Right atrium auricular region (tissue), 2 donors: ENCODE measurements at regions not wholly inside any gene's neighbourhood (a gene's known extent, or its start where the extent isn't known, plus 50 kb on each side); places are given as distances from the start of the nearest gene placed in this dataset.

Experiments
- DNase-seq: peaks from one replicate; pipeline ENCODE4 v3.0.0-alpha.2; 2019; ENCODE audit warnings: low spot score
- H3K27ac ChIP-seq, 2 donors: fragments of 200-600 bp; sonication (generic); 1 replicate in 1 of 2; 2 replicates in 1 of 2; pipeline ENCODE4 v1.5.1; 2016 to 2019
- H3K27me3 ChIP-seq, 2 donors: fragments of 200-600 bp; sonication (generic); one replicate each; pipeline versions ENCODE4 v1.5.1 to v1.6.0; 2017 to 2019
- H3K36me3 ChIP-seq: fragments of 200-600 bp; sonication (generic); one replicate; pipeline ENCODE4 v1.5.1; 2016
- H3K4me1 ChIP-seq, 2 donors: fragments of 200-600 bp; sonication (generic); one replicate each; pipeline versions ENCODE4 v1.5.1 to v1.6.0; 2017 to 2019
- H3K4me3 ChIP-seq, 2 donors: fragments of 200-600 bp; sonication (generic); 1 replicate in 1 of 2; 2 replicates in 1 of 2; pipeline ENCODE4 v1.5.1; 2017 to 2019; ENCODE audit warnings: mild to moderate bottlenecking in 1 of 2, moderate library complexity in 1 of 2
- H3K9me3 ChIP-seq, 2 donors: fragments of 200-600 bp; sonication (generic); one replicate each; pipeline ENCODE4 v1.5.1; 2019
- CTCF ChIP-seq, 2 donors: fragments of 200-600 bp; sonication (generic); IDR thresholded peaks; one replicate each; pipeline ENCODE4 v1.5.1; 2019; ENCODE audit warnings: antibody characterized with exemption in 2 of 2

- Histone ChIP-seq H3K4me3 (no peak overlapping the region), H3K27ac (no peak overlapping the region), H3K36me3 (no peaks in the 10 kb centered on the region), H3K9me3 (no peaks in the 10 kb centered on the region), H3K27me3 (no peaks in the 10 kb centered on the region), H3K4me1 (no peaks in the 10 kb centered on the region)
- no peak for TF ChIP-seq CTCF (IDR thresholded peaks at IDR 0.05)
- no peak for DNase-seq
Observed at GRCh38 chr2:4670331-4670730, 967.0 kb downstream of the DCDC2C start.

- no peaks in the 10 kb centered on the region for H3K9me3 ChIP-seq
- DNase-seq, result no peak
- H3K27me3 ChIP-seq, result no peaks in the 10 kb centered on the region
- H3K36me3 ChIP-seq, result no peaks in the 10 kb centered on the region
- no peak overlapping the region for H3K27ac ChIP-seq
- no peak for TF ChIP-seq CTCF (IDR thresholded peaks at IDR 0.05)
- no peaks in the 10 kb centered on the region for H3K4me1 ChIP-seq
- no peak overlapping the region for H3K4me3 ChIP-seq
Observed at GRCh38 chr2:4673025-4673489, 969.7 kb downstream of the DCDC2C start.

DNA sequence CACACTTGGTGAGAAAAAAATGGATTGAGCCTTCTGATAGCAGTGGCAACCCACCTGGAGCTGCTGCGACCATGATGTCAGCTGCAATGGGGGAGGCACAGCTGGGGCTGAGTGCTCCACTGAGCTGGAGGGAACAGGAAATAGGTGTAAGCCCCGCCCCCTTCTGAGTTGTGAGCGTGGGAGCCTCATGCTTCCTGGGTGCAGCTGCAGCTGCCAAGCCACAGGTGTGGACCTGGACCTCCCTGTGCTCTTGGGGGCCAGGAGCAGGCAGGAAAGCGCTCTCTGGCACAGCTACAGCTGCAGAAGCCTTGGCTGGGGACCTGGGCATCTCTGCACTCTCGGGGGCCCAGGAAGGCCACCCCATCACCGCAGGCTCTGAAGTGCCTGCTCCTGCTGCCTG, 970.6 kb downstream of the DCDC2C start:
- Histone ChIP-seq H3K36me3 (no peaks in the 10 kb centered on the region), H3K9me3 (no peaks in the 10 kb centered on the region), H3K4me3 (no peak overlapping the region), H3K27me3 (no peaks in the 10 kb centered on the region), H3K27ac (no peak overlapping the region), H3K4me1 (no peaks in the 10 kb centered on the region)
- DNase-seq, result no peak
- TF ChIP-seq CTCF (IDR thresholded peaks at IDR 0.05), result no peak

DNA sequence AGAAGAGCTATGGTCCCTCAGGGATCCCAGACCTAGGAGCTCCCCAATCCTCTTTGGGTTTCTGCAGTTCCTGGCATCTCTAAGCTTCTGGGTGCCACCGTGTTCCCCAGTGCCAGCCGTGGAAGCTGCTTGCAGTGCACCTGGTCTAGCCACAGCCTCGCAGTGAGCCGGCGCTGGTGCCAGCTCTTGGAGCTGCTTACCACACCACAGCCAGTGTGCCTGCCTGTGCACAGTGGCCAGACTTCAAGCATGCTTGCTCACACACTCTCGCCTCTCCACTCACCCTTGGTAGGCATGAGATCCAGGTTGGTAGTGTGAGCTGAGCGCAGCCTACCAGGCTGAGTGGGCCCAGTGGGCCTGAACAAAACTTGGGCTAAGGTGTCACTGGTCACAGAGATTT, 971.9 kb downstream of the DCDC2C start:
- no peak overlapping the region for H3K4me3 ChIP-seq
- no peaks in the 10 kb centered on the region for H3K27me3 ChIP-seq
- no peak overlapping the region for H3K27ac ChIP-seq
- no peak for DNase-seq
- no peak for TF ChIP-seq CTCF (IDR thresholded peaks at IDR 0.05)
- H3K9me3 ChIP-seq, result no peaks in the 10 kb centered on the region
- H3K36me3 ChIP-seq, result no peaks in the 10 kb centered on the region
- no peaks in the 10 kb centered on the region for H3K4me1 ChIP-seq

- Histone ChIP-seq H3K27ac (no peak overlapping the region), H3K27me3 (no peaks in the 10 kb centered on the region), H3K4me3 (no peak overlapping the region), H3K9me3 (no peaks in the 10 kb centered on the region), H3K36me3 (no peaks in the 10 kb centered on the region), H3K4me1 (no peaks in the 10 kb centered on the region)
- no peak for DNase-seq
- TF ChIP-seq CTCF (IDR thresholded peaks at IDR 0.05), result no peak
Observed at GRCh38 chr2:4678927-4679326, 975.6 kb downstream of the DCDC2C start.

GRCh38 chr2:4679391-4679790, 976.0 kb downstream of the DCDC2C start:
- Histone ChIP-seq H3K36me3 (no peaks in the 10 kb centered on the region), H3K4me1 (no peaks in the 10 kb centered on the region)
- TF ChIP-seq CTCF (IDR thresholded peaks at IDR 0.05), result no peak

More at GRCh38 chr2:4679391-4679790, 976.0 kb downstream of the DCDC2C start:
- no peaks in the 10 kb centered on the region for H3K27me3 ChIP-seq
- H3K27ac ChIP-seq, result no peak overlapping the region
- DNase-seq, result no peak
- H3K4me3 ChIP-seq, result no peak overlapping the region
- no peaks in the 10 kb centered on the region for H3K9me3 ChIP-seq
